ENCODE measurements at regions not wholly inside any gene's neighbourhood (a gene's known extent, or its start where the extent isn't known, plus 50 kb on each side); places are given as distances from the start of the nearest gene placed in this dataset.

DNA sequence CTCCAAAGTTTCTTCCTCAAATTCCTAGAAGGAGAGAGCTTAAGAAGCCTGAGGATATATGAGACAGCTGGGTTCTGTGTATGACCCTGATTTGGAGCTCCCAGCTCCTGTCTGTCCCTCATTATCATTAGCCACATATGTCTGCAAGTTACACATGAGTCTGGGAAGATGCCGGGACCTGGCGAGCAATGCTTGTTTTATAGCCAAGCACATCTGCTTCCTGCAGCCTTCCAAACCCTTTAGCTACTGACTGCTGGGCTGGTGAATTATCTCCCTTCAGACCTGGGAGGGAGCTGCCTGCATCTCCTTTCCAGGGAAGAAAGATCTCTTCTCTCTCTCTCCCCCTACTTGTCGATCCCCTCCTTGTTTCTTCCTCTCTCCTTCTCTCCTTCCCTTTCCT lies 556.7 kb upstream of the BOD1L1 start:
- Histone ChIP-seq H3K9me3 (ENCODE audit: insufficient read depth, low read depth) (no peaks in the 10 kb centered on the region), H3K27ac (no peak overlapping the region), H3K27me3 (ENCODE audit: insufficient read depth, low read depth) (no peaks in the 10 kb centered on the region), H3K4me1 (replicated peaks; ENCODE audit: insufficient read depth) (peaks cover 31% of the 10 kb centered on the region), H3K4me2 (no peak overlapping the region), H4K20me1 (ENCODE audit: insufficient read depth) (no peaks in the 10 kb centered on the region), H3K36me3 (ENCODE audit: low read depth) (no peaks in the 10 kb centered on the region), H3K4me3 (no peak overlapping the region), H3K79me2 (ENCODE audit: low read depth) (no peaks in the 10 kb centered on the region), H3K9me2 (ENCODE audit: insufficient read depth) (no peaks in the 10 kb centered on the region), H2AFZ (no peak overlapping the region), H3F3A (ENCODE audit: insufficient read depth, low read depth) (peaks cover 26% of the 10 kb centered on the region)
- intact Hi-C loops (cut with micrococcal nuclease; ENCODE audit: unreplicated experiment), result no loop called here
- BruUV-seq (replicated peaks), result no TSS peak
- DNase-seq, result no peak
- TF ChIP-seq, protein P1, sequence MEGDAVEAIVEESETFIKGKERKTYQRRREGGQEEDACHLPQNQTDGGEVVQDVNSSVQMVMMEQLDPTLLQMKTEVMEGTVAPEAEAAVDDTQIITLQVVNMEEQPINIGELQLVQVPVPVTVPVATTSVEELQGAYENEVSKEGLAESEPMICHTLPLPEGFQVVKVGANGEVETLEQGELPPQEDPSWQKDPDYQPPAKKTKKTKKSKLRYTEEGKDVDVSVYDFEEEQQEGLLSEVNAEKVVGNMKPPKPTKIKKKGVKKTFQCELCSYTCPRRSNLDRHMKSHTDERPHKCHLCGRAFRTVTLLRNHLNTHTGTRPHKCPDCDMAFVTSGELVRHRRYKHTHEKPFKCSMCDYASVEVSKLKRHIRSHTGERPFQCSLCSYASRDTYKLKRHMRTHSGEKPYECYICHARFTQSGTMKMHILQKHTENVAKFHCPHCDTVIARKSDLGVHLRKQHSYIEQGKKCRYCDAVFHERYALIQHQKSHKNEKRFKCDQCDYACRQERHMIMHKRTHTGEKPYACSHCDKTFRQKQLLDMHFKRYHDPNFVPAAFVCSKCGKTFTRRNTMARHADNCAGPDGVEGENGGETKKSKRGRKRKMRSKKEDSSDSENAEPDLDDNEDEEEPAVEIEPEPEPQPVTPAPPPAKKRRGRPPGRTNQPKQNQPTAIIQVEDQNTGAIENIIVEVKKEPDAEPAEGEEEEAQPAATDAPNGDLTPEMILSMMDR (conservative IDR thresholded peaks at IDR 0.05), result no peak
- no peak for TF ChIP-seq EZH2 (IDR thresholded peaks at IDR 0.05; ENCODE audit: low read depth)
- ChIA-PET POLR2A (ENCODE audit: unreplicated experiment) (interaction anchor here (0.7 kb wide), 1 partner anchor 528 kb away, joined by 7 read pairs; no protein-coding TSS in a partner anchor), CTCF (no interaction called here)

DNA sequence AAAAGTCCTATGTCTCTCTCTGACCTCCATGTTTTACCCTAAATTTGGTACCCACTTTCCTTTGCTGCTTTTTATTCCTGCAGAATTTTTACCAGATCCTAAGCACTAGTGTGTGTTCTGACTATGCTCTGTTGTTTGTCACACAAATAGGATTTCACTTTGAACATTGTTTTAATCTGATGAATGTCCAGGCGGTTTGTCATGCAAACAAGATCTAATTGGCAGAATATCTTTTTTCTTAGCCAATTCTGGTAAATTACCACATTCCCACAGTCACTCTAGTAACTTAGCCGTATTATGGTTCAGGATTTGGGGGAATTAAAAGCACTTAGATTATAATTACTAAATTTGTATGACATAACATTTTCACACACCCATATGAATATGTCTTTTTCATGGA lies 557.2 kb upstream of the BOD1L1 start:
- Histone ChIP-seq H3K9me3 (ENCODE audit: insufficient read depth, low read depth) (no peaks in the 10 kb centered on the region), H3K27me3 (ENCODE audit: insufficient read depth, low read depth) (no peaks in the 10 kb centered on the region), H3K79me2 (ENCODE audit: low read depth) (no peaks in the 10 kb centered on the region), H3K4me3 (no peak overlapping the region), H4K20me1 (ENCODE audit: insufficient read depth) (no peaks in the 10 kb centered on the region), H3K4me2 (no peak overlapping the region), H3K36me3 (ENCODE audit: low read depth) (no peaks in the 10 kb centered on the region), H2AFZ (no peak overlapping the region), H3K4me1 (replicated peaks; ENCODE audit: insufficient read depth) (peaks cover 26% of the 10 kb centered on the region), H3F3A (ENCODE audit: insufficient read depth, low read depth) (peaks cover 25% of the 10 kb centered on the region), H3K27ac (no peak overlapping the region), H3K9me2 (ENCODE audit: insufficient read depth) (no peaks in the 10 kb centered on the region)
- ChIA-PET CTCF (no interaction called here), POLR2A (ENCODE audit: unreplicated experiment) (no interaction called here)
- no peak for DNase-seq
- no peak for TF ChIP-seq EZH2 (IDR thresholded peaks at IDR 0.05; ENCODE audit: low read depth)
- TF ChIP-seq, protein P1 (conservative IDR thresholded peaks at IDR 0.05), result no peak
- intact Hi-C loops (cut with micrococcal nuclease; ENCODE audit: unreplicated experiment), result no loop called here
- BruUV-seq (replicated peaks), result no TSS peak

DNA sequence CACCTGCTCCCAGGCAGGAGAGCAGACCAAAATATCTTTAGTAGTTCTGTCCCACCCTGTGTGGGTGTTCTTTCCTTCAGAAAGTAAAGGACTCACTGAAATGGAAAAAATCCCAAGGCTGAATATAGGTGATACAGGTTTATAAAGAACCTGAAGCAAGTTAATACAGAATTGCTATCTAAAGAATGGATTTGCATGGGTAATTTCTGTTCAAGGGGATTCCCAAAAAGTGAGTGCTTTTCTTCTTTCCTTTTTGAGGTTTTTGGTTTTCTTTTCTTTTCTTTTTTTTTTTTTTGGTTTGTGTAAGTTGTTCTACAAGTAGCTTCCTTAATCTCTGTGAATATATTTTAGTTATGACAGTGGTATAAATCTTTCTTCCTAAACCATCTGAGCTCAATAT lies 560.7 kb upstream of the BOD1L1 start:
- ChIA-PET POLR2A (ENCODE audit: unreplicated experiment) (no interaction called here), CTCF (no interaction called here)
- H3K9me2 ChIP-seq (ENCODE audit: insufficient read depth), result no peaks in the 10 kb centered on the region
- no peaks in the 10 kb centered on the region for H4K20me1 ChIP-seq (ENCODE audit: insufficient read depth)
- H3K4me1 ChIP-seq (replicated peaks; ENCODE audit: insufficient read depth), result no peaks in the 10 kb centered on the region
- H3K4me3 ChIP-seq, result no peak overlapping the region
- intact Hi-C loops (cut with micrococcal nuclease; ENCODE audit: unreplicated experiment), result no loop called here
- no peaks in the 10 kb centered on the region for H3K79me2 ChIP-seq (ENCODE audit: low read depth)
- BruUV-seq (replicated peaks), result no TSS peak
- no peak overlapping the region for H2AFZ ChIP-seq
- no peak overlapping the region for H3K4me2 ChIP-seq
- DNase-seq, result no peak
- H3K9me3 ChIP-seq (ENCODE audit: insufficient read depth, low read depth), result no peaks in the 10 kb centered on the region
- H3K36me3 ChIP-seq (ENCODE audit: low read depth), result no peaks in the 10 kb centered on the region
- H3K27ac ChIP-seq, result no peak overlapping the region
- no peaks in the 10 kb centered on the region for H3F3A ChIP-seq (ENCODE audit: insufficient read depth, low read depth)
- TF ChIP-seq, protein P1 (conservative IDR thresholded peaks at IDR 0.05), result no peak
- TF ChIP-seq EZH2 (IDR thresholded peaks at IDR 0.05; ENCODE audit: low read depth), result no peak
- no peaks in the 10 kb centered on the region for H3K27me3 ChIP-seq (ENCODE audit: insufficient read depth, low read depth)
